ENCODE measurements at regions not wholly inside any gene's neighbourhood (a gene's known extent, or its start where the extent isn't known, plus 50 kb on each side); places are given as distances from the start of the nearest gene placed in this dataset.

DNA sequence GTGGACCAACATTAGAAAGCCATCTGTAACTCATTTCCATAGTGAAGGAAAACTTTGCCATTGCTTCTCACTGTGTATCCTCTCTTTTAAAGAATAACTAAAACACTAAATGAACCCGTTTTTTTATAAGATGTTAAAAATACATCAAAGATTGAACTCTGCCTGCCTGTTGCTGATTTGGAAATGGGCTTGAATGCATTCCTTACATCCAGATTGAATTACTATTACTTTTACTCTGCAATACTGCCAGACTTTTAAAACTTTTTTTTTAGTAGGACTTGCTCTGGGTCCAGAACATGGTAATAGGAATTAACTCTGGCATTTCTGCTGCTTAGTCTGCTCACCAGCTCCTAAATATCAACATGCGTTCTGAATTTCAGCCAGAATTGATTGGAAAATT is 176.8 kb upstream of the PAPPA start:
- BruUV-seq (replicated peaks): no TSS peak
- H3K9me3 Mint-ChIP-seq (ENCODE audit: low read depth, unreplicated experiment): peaks cover 5% of the 10 kb centered on the region
- no peak overlapping the region for H3K27ac Mint-ChIP-seq (ENCODE audit: unreplicated experiment)
- CTCF ChIA-PET: no interaction called here
- TF ChIP-seq, protein P1, sequence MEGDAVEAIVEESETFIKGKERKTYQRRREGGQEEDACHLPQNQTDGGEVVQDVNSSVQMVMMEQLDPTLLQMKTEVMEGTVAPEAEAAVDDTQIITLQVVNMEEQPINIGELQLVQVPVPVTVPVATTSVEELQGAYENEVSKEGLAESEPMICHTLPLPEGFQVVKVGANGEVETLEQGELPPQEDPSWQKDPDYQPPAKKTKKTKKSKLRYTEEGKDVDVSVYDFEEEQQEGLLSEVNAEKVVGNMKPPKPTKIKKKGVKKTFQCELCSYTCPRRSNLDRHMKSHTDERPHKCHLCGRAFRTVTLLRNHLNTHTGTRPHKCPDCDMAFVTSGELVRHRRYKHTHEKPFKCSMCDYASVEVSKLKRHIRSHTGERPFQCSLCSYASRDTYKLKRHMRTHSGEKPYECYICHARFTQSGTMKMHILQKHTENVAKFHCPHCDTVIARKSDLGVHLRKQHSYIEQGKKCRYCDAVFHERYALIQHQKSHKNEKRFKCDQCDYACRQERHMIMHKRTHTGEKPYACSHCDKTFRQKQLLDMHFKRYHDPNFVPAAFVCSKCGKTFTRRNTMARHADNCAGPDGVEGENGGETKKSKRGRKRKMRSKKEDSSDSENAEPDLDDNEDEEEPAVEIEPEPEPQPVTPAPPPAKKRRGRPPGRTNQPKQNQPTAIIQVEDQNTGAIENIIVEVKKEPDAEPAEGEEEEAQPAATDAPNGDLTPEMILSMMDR (IDR thresholded peaks at IDR 0.05; ENCODE audit: unreplicated experiment): no peak
- intact Hi-C loops (cut with micrococcal nuclease; ENCODE audit: unreplicated experiment): no loop called here
- DNase-seq: no peak
- H3K4me1 Mint-ChIP-seq (ENCODE audit: low read depth, unreplicated experiment): no peaks in the 10 kb centered on the region
- H3K27me3 Mint-ChIP-seq (ENCODE audit: unreplicated experiment): no peaks in the 10 kb centered on the region
- no peaks in the 10 kb centered on the region for H3K36me3 Mint-ChIP-seq (ENCODE audit: insufficient read depth, unreplicated experiment)
- H3K4me3 Mint-ChIP-seq (ENCODE audit: low read depth, unreplicated experiment): no peak overlapping the region

DNA sequence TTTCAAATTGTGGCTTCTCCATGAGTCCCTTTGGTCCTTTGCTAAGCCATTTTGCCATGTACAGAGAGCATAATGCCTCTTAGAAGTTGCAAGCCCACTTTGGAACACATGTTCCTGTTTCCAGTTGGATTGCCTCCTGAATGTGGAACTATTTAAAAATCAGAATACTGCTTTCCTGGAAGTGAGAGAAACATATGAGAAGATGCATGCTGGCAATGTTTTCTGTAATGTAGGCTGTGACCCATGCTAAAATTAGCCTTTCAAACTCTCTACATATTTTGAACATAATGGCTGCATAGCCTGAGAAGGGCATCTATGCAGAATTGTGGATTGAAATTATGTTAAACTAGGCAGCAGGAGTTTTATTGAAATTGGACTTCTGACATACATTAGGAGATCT is 175.5 kb upstream of the PAPPA start:
- Mint-ChIP-seq H3K4me1 (ENCODE audit: low read depth, unreplicated experiment) (no peaks in the 10 kb centered on the region), H3K9me3 (ENCODE audit: low read depth, unreplicated experiment) (peaks cover 5% of the 10 kb centered on the region), H3K36me3 (ENCODE audit: insufficient read depth, unreplicated experiment) (no peaks in the 10 kb centered on the region), H3K4me3 (ENCODE audit: low read depth, unreplicated experiment) (no peak overlapping the region), H3K27me3 (ENCODE audit: unreplicated experiment) (no peaks in the 10 kb centered on the region), H3K27ac (ENCODE audit: unreplicated experiment) (no peak overlapping the region)
- CTCF ChIA-PET: no interaction called here
- TF ChIP-seq, protein P1 (IDR thresholded peaks at IDR 0.05; ENCODE audit: unreplicated experiment): no peak
- intact Hi-C loops (cut with micrococcal nuclease; ENCODE audit: unreplicated experiment): no loop called here
- no TSS peak for BruUV-seq (replicated peaks)
- no peak for DNase-seq

DNA sequence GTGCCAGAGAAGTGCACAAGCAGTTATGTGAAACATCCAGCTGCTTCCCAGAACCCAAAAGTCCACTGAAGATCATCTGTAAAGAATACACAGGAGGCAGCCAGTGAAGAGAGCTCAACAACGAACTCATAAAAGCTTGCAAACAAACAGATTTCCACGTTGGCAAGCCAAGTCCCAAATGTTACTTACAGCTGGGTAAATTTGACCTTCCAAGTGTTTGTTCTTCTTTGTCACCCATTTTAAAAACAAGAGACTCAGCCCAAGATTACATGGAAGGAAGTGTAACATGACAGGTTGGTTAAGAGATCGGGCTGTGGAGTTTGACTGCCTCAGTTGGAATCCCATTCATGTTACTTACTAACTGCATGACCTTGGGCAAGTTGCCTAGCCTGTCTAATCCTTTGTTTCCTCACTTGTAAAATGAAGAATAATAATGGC is 174.9 kb upstream of the PAPPA start:
- CTCF ChIA-PET: no interaction called here

DNA sequence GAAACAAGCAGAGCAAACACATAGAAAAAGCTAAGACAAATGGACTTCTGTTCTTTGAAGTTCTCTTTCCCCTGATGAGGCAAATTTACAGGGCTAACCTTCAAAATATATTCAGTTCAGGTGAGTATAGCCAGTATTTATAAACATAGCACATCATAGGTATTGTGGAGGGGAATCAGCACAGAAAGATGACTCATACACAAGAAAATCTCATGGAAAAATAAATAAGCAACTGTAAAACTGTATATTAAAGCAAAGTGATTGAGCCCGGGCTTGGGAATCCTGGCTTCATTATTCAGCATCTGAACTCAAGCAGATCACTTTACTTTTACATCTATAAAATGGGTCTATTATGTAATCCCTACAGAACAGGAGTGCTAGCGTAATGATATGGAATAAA is 173.5 kb upstream of the PAPPA start:
- DNase-seq: no peak
- no peaks in the 10 kb centered on the region for H3K36me3 Mint-ChIP-seq (ENCODE audit: insufficient read depth, unreplicated experiment)
- no peaks in the 10 kb centered on the region for H3K4me1 Mint-ChIP-seq (ENCODE audit: low read depth, unreplicated experiment)
- BruUV-seq (replicated peaks): no TSS peak
- H3K27ac Mint-ChIP-seq (ENCODE audit: unreplicated experiment): no peak overlapping the region
- peaks cover 9% of the 10 kb centered on the region for H3K9me3 Mint-ChIP-seq (ENCODE audit: low read depth, unreplicated experiment)
- intact Hi-C loops (cut with micrococcal nuclease; ENCODE audit: unreplicated experiment): no loop called here
- TF ChIP-seq, protein P1 (IDR thresholded peaks at IDR 0.05; ENCODE audit: unreplicated experiment): no peak
- no peaks in the 10 kb centered on the region for H3K27me3 Mint-ChIP-seq (ENCODE audit: unreplicated experiment)
- H3K4me3 Mint-ChIP-seq (ENCODE audit: low read depth, unreplicated experiment): no peak overlapping the region
- CTCF ChIA-PET: interaction anchor here (0.5 kb wide), 1 partner anchor 85 kb away, joined by 4 read pairs; no protein-coding TSS in a partner anchor

More for the DNA sequence above, 174.9 kb upstream of the PAPPA start:
- BruUV-seq (replicated peaks): no TSS peak
- Mint-ChIP-seq H3K27ac (ENCODE audit: unreplicated experiment) (no peak overlapping the region), H3K36me3 (ENCODE audit: insufficient read depth, unreplicated experiment) (no peaks in the 10 kb centered on the region), H3K4me3 (ENCODE audit: low read depth, unreplicated experiment) (no peak overlapping the region), H3K27me3 (ENCODE audit: unreplicated experiment) (no peaks in the 10 kb centered on the region), H3K9me3 (ENCODE audit: low read depth, unreplicated experiment) (peaks cover 5% of the 10 kb centered on the region), H3K4me1 (ENCODE audit: low read depth, unreplicated experiment) (no peaks in the 10 kb centered on the region)
- TF ChIP-seq, protein P1 (IDR thresholded peaks at IDR 0.05; ENCODE audit: unreplicated experiment): no peak
- DNase-seq: no peak
- intact Hi-C loops (cut with micrococcal nuclease; ENCODE audit: unreplicated experiment): no loop called here

Data from Calu3 (cell line).